Bronchial epithelial cell (primary cell): ENCODE measurements at regions not wholly inside any gene's neighbourhood (a gene's known extent, or its start where the extent isn't known, plus 50 kb on each side); places are given as distances from the start of the nearest gene placed in this dataset.
"Not testable (repeated sequence)": the region's sequence is repeated elsewhere in the genome, so short reads cannot be mapped to it uniquely, and the experiment has no call there.

Source experiments
- DNase-seq: peaks from one replicate; pipeline ENCODE4 v3.0.0-alpha.2; 2010; ENCODE audit warnings: low read depth
- FAIRE-seq: peaks from 2 replicates; lab custom pipeline; 2011; peaks lifted over from hg19 to GRCh38; lab: Jason Lieb, UNC
- H3K27me3 ChIP-seq: 2 replicates; pipeline ENCODE4 v1.5.1; 2011; ENCODE audit warnings: low read length; ENCODE audit not compliant: control insufficient read depth, insufficient read depth
- H3K36me3 ChIP-seq: 2 replicates; pipeline ENCODE4 v1.5.1; 2011; ENCODE audit warnings: low read length; ENCODE audit not compliant: control insufficient read depth, insufficient read depth
- H3K4me3 ChIP-seq: 2 replicates; pipeline ENCODE4 v1.5.1; 2011; ENCODE audit warnings: mild to moderate bottlenecking, low read depth, low read length, control low read depth
- CTCF ChIP-seq: IDR thresholded peaks from 2 replicates; pipeline ENCODE4 v1.5.1; 2011; ENCODE audit warnings: mild to moderate bottlenecking, moderate library complexity, low read length, control low read depth, inconsistent platforms; ENCODE audit not compliant: insufficient read depth, severe bottlenecking

DNA sequence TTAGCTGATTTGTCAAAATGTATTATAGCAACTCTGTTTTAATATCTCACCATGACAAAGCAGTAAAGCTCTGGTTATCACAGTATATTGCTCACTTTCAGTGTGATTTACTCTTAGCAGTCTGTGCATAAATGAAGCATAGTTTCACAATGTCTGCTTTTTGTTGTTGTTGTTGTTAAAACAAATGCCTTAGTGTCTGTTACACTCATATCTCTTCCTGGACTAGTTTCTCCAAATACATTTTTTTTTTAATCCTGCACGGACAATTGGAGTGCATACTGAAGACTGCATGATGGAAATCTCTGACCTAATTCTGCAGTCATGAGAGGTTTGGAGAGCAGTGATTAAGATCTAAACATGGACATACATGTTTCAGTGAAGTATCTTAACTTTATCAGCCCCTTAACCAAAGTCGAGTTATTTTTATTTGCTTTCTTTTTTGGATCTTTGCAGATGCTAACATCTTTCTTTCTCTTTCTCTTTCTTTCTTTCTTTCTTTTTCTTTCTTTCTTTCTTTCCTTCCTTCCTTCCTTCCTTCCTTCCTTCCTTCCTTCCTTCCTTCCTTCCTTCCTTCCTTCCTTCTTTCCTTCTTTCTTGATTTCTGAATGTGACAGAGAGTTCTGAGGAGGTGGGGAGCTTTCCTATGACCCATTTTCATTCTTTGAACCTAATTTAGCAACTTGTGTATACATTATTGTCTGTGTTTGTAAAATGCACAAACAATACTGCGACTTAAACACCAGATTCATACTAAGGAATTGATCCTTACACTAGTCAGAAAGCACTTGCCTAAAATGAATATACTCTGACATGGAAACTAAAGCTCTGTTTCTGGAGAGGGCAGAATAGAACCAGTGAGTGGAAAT is 161.5 kb upstream of the AGR3 start:
- FAIRE-seq (no peak), DNase-seq (peak; percentile 91)
- TF ChIP-seq CTCF: no peak

DNA sequence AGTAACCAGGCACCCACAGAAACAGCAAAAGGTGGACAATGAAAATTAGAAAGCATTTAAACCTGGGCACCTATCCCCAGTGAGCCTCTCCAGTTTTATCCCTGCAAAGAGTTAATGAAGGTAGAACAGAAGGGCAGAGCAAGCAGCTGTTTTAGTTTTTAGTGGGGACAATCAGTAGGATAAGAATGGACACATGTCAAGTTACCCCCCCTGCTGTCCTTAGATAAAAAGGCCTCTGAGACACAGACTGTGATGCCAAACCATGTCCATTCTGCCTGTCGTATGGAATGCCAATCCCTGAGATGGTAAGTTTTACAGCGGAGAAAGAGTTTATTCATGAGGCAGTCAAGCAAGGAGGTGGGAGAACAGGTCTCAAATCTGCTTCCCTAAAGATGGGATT is 162.6 kb upstream of the AGR3 start:
- FAIRE-seq (no peak), DNase-seq (no peak)
- Histone ChIP-seq H3K27me3 (no peaks in the 10 kb centered on the region), H3K36me3 (no peaks in the 10 kb centered on the region), H3K4me3 (no peak overlapping the region)
- no peak for TF ChIP-seq CTCF

More for the DNA sequence above, 161.5 kb upstream of the AGR3 start:
- no peaks in the 10 kb centered on the region for H3K36me3 ChIP-seq
- H3K27me3 ChIP-seq: no peaks in the 10 kb centered on the region
- H3K4me3 ChIP-seq: no peak overlapping the region

DNA sequence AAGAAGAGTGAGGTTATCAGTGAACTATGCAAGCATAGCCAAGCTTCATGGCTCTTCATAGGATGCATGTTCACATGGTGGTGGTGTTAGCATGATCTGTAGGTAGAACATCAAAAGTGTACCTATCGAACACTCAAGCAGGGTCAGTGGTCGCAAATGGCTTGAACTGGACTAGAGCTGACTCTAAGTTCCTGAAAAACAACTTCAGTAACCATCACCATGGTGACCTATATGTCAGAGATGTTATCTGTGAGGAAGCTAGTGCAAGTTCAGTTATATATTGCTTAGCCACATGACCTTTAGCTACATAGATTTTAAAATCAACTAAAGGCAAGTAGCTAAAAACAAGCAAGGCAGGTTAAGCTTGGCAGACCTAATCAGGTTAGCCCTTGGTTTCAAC is 163.1 kb upstream of the AGR3 start:
- DNase-seq (no peak), FAIRE-seq (peak; percentile 66)
- TF ChIP-seq CTCF: no peak
- no peaks in the 10 kb centered on the region for H3K36me3 ChIP-seq
- no peak overlapping the region for H3K4me3 ChIP-seq
- no peaks in the 10 kb centered on the region for H3K27me3 ChIP-seq

DNA sequence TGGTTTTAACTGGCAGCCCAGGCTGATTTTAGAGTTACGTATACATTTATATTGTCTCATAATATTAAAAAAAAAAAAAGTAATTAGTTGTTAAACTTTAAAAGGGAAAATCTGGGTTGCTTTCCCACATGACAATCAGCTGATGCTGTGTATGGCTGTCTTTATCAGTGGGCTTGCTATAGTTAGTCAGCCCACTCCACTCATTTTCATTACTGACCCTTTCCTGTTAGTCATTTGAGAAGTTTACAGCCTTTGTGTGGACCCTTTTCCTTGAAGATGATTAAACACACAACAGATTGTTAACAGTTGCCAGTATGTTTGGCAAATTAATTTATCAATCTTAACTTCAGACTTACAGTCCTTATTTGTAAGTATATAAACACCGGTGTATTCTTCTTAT is 164.5 kb upstream of the AGR3 start:
- Histone ChIP-seq H3K4me3 (no peak overlapping the region), H3K36me3 (no peaks in the 10 kb centered on the region), H3K27me3 (no peaks in the 10 kb centered on the region)
- no peak for TF ChIP-seq CTCF
- no peak for FAIRE-seq
- DNase-seq: no peak

DNA sequence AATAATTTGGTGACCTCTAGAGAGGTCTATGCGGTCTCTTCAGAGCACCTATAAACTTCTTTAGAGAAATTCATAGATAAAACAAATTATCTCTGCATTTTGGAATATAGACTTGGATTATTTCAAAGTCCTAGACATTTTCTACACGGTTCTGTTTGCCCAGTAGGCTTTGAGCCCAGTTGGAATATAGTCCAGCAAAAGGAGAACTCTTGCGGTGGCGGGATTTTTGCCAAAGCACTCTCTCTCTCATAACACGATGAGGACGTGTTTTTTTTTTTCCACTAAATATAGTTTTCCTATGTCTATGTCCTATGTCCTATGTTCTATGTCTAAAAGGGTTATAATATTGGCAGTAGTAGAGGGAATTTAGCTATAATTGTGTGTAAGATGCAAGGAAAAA is 164.9 kb upstream of the AGR3 start:
- DNase-seq (no peak), FAIRE-seq (no peak)
- Histone ChIP-seq H3K36me3 (no peaks in the 10 kb centered on the region), H3K27me3 (no peaks in the 10 kb centered on the region), H3K4me3 (no peak overlapping the region)
- TF ChIP-seq CTCF: no peak

DNA sequence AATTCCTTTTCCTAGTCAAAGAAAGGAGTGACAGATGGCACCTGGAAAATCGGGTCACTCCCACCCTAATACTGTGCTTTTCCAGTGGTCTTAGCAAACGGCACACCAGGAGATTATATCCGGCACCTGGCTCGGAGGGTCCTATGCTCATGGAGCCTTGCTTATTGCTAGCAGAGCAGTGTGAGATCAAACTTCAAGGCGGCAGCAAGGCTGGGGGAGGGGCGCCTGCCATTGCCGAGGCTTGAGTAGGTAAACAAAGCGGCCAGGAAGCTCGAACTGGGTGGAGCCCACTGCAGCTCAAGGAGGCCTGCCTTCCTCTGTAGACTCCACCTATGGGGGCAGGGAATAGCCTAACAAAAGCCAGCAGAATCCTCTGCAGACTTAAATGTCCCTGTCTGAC is 171.4 kb upstream of the AGR3 start:
- H3K4me3 ChIP-seq, DNase-seq, FAIRE-seq, H3K36me3 ChIP-seq, H3K27me3 ChIP-seq: not testable (repeated sequence)
